Fibroblast of lung (primary cell): ENCODE measurements at regions not wholly inside any gene's neighbourhood (a gene's known extent, or its start where the extent isn't known, plus 50 kb on each side); places are given as distances from the start of the nearest gene placed in this dataset.
A peak's percentile ranks its signal among the peaks of the same experiment; 100 is the strongest.

ENCODE experiments used
- DNase-seq, 2 donors: peaks; one replicate each; pipeline versions ENCODE4 v3.0.0 to v3.0.0-alpha.2; 2010; ENCODE audit warnings: low read depth in 2 of 2
- H2AFZ ChIP-seq: 2 replicates; pipeline ENCODE4 v1.5.1; 2012; ENCODE audit warnings: low read length, control low read depth, inconsistent platforms
- H3K27ac ChIP-seq: 2 replicates; pipeline ENCODE4 v1.5.1; 2011; ENCODE audit warnings: low read length, control low read depth; ENCODE audit not compliant: insufficient read depth
- H3K27me3 ChIP-seq: 2 replicates; pipeline ENCODE4 v1.5.1; 2011; ENCODE audit warnings: mild to moderate bottlenecking, low read length; ENCODE audit not compliant: control insufficient read depth, insufficient read depth
- H3K36me3 ChIP-seq: 2 replicates; pipeline ENCODE4 v1.5.1; 2011; ENCODE audit warnings: low read length; ENCODE audit not compliant: control insufficient read depth, insufficient read depth
- H3K4me1 ChIP-seq: 2 replicates; pipeline ENCODE4 v1.5.1; 2011; ENCODE audit warnings: low read length; ENCODE audit not compliant: control insufficient read depth, insufficient read depth; ENCODE audit errors: extremely low read depth
- H3K4me2 ChIP-seq: 2 replicates; pipeline ENCODE4 v1.5.1; 2011; ENCODE audit warnings: low read length, control low read depth; ENCODE audit not compliant: insufficient read depth; ENCODE audit errors: extremely low read depth
- H3K4me3 ChIP-seq, 4 experiments: fragments of 200-600 bp in 1 of 4; sonication (generic) in 1 of 4; replicated peaks in 1 of 4; 2 replicates each; pipeline ENCODE4 v1.5.1; 2011 to 2016; ENCODE audit warnings: low read length in 4 of 4, low read depth in 3 of 4, mild to moderate bottlenecking in 3 of 4, control low read depth in 2 of 4, inconsistent platforms in 1 of 4, mixed read lengths in 1 of 4; ENCODE audit not compliant: insufficient read depth in 1 of 4; ENCODE audit errors: control extremely low read depth in 1 of 4
- H3K79me2 ChIP-seq: 2 replicates; pipeline ENCODE4 v1.5.1; 2012; ENCODE audit warnings: mild to moderate bottlenecking, low read length, inconsistent platforms; ENCODE audit not compliant: control insufficient read depth, insufficient read depth
- H3K9ac ChIP-seq: 2 replicates; pipeline ENCODE4 v1.5.1; 2011; ENCODE audit warnings: mild to moderate bottlenecking, low read length, control low read depth; ENCODE audit not compliant: insufficient read depth
- H3K9me3 ChIP-seq: 2 replicates; pipeline ENCODE4 v1.5.1; 2012; ENCODE audit warnings: low read depth, low read length; ENCODE audit not compliant: control insufficient read depth, insufficient read depth
- H4K20me1 ChIP-seq: 2 replicates; pipeline ENCODE4 v1.5.1; 2011; ENCODE audit warnings: low read length; ENCODE audit not compliant: control insufficient read depth, insufficient read depth; ENCODE audit errors: extremely low read depth
- CTCF ChIP-seq, 2 donors: IDR thresholded peaks in 1 of 2; conservative IDR thresholded peaks in 1 of 2; 1 replicate in 1 of 2; 2 replicates in 1 of 2; pipeline ENCODE4 v1.5.1; 2011 to 2012; ENCODE audit warnings: low read length in 2 of 2, control low read depth in 1 of 2, inconsistent platforms in 1 of 2, low read depth in 1 of 2, mild to moderate bottlenecking in 1 of 2
- EZH2 ChIP-seq: IDR thresholded peaks from 2 replicates; pipeline ENCODE4 v1.5.1; 2012; ENCODE audit warnings: low read length, control low read depth, mild to moderate bottlenecking; ENCODE audit errors: missing control alignments

- H3K9me3 ChIP-seq: no peaks in the 10 kb centered on the region
- no peak overlapping the region for H3K9ac ChIP-seq
- H3K4me2 ChIP-seq: no peak overlapping the region
- no peaks in the 10 kb centered on the region for H3K27me3 ChIP-seq
- no peaks in the 10 kb centered on the region for H3K4me1 ChIP-seq
- no peak overlapping the region for H3K4me3 ChIP-seq
- no peaks in the 10 kb centered on the region for H3K36me3 ChIP-seq
- no peaks in the 10 kb centered on the region for H4K20me1 ChIP-seq
- no peaks in the 10 kb centered on the region for H3K79me2 ChIP-seq
- no peak for TF ChIP-seq CTCF (conservative IDR thresholded peaks at IDR 0.05 in 1 of 2, IDR thresholded peaks at IDR 0.05 in 1 of 2; ENCODE audit: low read depth in 1 of 2, low read length in 2 of 2)
- TF ChIP-seq EZH2: no peak
- no peak overlapping the region for H2AFZ ChIP-seq
- H3K27ac ChIP-seq: no peak overlapping the region
- DNase-seq: no peak
Measured at GRCh38 chr5:156174225-156174624, 152.7 kb upstream of the SGCD start.

- no peaks in the 10 kb centered on the region for H4K20me1 ChIP-seq
- H3K27ac ChIP-seq: no peak overlapping the region
- no peaks in the 10 kb centered on the region for H3K4me1 ChIP-seq
- H3K4me2 ChIP-seq: no peak overlapping the region
- no peak overlapping the region for H3K9ac ChIP-seq
- no peaks in the 10 kb centered on the region for H3K9me3 ChIP-seq
- H3K4me3 ChIP-seq: no peak overlapping the region
- peak in 1 of 2 donors; percentile 54 for DNase-seq
- H3K27me3 ChIP-seq: no peaks in the 10 kb centered on the region
- no peaks in the 10 kb centered on the region for H3K36me3 ChIP-seq
- TF ChIP-seq EZH2 (no peak), CTCF (conservative IDR thresholded peaks at IDR 0.05 in 1 of 2, IDR thresholded peaks at IDR 0.05 in 1 of 2; ENCODE audit: low read depth in 1 of 2, low read length in 2 of 2) (no peak)
- H3K79me2 ChIP-seq: no peaks in the 10 kb centered on the region
- H2AFZ ChIP-seq: no peak overlapping the region
Measured at GRCh38 chr5:156178117-156178516, 148.8 kb upstream of the SGCD start.

DNA sequence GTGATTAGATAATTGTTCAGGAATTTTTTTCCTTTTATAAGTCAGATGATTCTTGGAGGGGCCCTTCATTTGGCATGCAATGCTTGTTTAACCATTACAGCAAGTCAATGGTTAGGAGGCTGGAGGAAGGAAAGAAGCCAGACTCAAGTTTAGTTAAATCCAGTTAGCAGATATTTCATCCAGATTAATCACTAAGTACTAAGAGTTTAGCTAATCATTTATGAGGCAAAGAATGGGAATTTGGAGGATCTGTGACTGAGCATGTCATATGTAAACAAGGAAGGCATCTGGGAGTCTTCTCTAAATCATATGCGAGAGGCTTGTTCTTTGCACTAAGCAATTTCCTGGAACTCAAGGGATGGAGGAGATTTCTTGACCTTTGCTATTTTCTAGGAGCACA, 145.3 kb upstream of the SGCD start:
- Histone ChIP-seq H3K79me2 (no peaks in the 10 kb centered on the region), H3K4me1 (no peaks in the 10 kb centered on the region), H3K4me2 (no peak overlapping the region), H4K20me1 (no peaks in the 10 kb centered on the region), H3K27ac (no peak overlapping the region), H3K4me3 (no peak overlapping the region), H3K9ac (no peak overlapping the region), H3K36me3 (no peaks in the 10 kb centered on the region), H3K27me3 (no peaks in the 10 kb centered on the region), H2AFZ (no peak overlapping the region), H3K9me3 (no peaks in the 10 kb centered on the region)
- no peak for DNase-seq
- TF ChIP-seq EZH2: no peak
- no peak for TF ChIP-seq CTCF (conservative IDR thresholded peaks at IDR 0.05 in 1 of 2, IDR thresholded peaks at IDR 0.05 in 1 of 2; ENCODE audit: low read depth in 1 of 2, low read length in 2 of 2)
